Right lobe of liver (tissue), 6 donors: ENCODE measurements at regions not wholly inside any gene's neighbourhood (a gene's known extent, or its start where the extent isn't known, plus 50 kb on each side); places are given as distances from the start of the nearest gene placed in this dataset.

Experiments
- ATAC-seq, 4 donors: fragments of 200-7000 bp; cut with Tn5 transposase; one replicate each; pipeline ENCODE4 v1.9.1; 2020; ENCODE audit warnings: mild to moderate bottlenecking in 4 of 4, moderate library complexity in 4 of 4
- DNase-seq, 3 donors: peaks; one replicate each; pipeline ENCODE4 v3.0.0-alpha.2; 2020
- H3K27ac ChIP-seq, 3 donors: fragments of 200-600 bp; one replicate each; pipeline ENCODE4 v1.8.0; 2022
- H3K27me3 ChIP-seq, 2 donors: fragments of 200-600 bp; one replicate each; pipeline ENCODE4 v1.8.0; 2022
- H3K36me3 ChIP-seq, 4 donors: fragments of 200-600 bp; sonication (generic) in 1 of 4; one replicate each; pipeline versions ENCODE4 v1.5.1 to v1.8.0; 2017 to 2022; ENCODE audit warnings: control low read depth in 1 of 4
- H3K4me1 ChIP-seq, 4 donors: fragments of 200-600 bp; sonication (generic) in 1 of 4; one replicate each; pipeline versions ENCODE4 v1.5.1 to v1.8.0; 2017 to 2022; ENCODE audit warnings: control low read depth in 1 of 4
- H3K4me3 ChIP-seq, 3 donors: fragments of 200-600 bp; one replicate each; pipeline ENCODE4 v1.8.0; 2022
- H3K9me3 ChIP-seq, 4 donors: fragments of 200-600 bp; sonication (generic) in 1 of 4; one replicate each; pipeline versions ENCODE4 v1.5.1 to v1.8.0; 2017 to 2022; ENCODE audit warnings: control low read depth in 1 of 4
- CTCF ChIP-seq, 4 donors: fragments of 200-600 bp in 3 of 4; fragments of 450-650 bp in 1 of 4; IDR thresholded peaks; one replicate each; pipeline versions ENCODE4 v1.5.1 to v1.8.0; 2016 to 2022; ENCODE audit warnings: antibody characterized with exemption in 4 of 4, mild to moderate bottlenecking in 2 of 4
- POLR2A ChIP-seq: fragments of 450-650 bp; IDR thresholded peaks from one replicate; pipeline ENCODE4 v1.6.1; 2017; ENCODE audit warnings: antibody characterized with exemption, mild to moderate bottlenecking
- WGBS: methylation state at CpG from one replicate; pipeline ENCODE4 v1.1.6; 2018; ENCODE audit warnings: low coverage, low lambda C conversion rate; ENCODE audit not compliant: insufficient coverage; ENCODE audit errors: missing lambda C conversion rate; 5-methylcytosine and 5-hydroxymethylcytosine counted together
- intact Hi-C, 2 donors: fragments of 100-400 bp; cut with DNase I; formaldehyde crosslinking; loops; one replicate each; pipeline versions ENCODE4 v1.11.2 to v1.14.1; 2022
- donor health status: DM: no; HTN: yes; CAD: no.
- donor health status: DM: no; HTN: no; CAD: no.
- donor health status: DM: no; HTN: no; CAD: no.
- donor health status: DM: no; HTN: yes; CAD: no.
- donor health status: DM: no; HTN: yes; CAD: no.

GRCh38 chr6:140303218-140303949 is 928.9 kb upstream of the CITED2 start:
- ATAC-seq = no peak
- DNase-seq = no peak
- WGBS = 93% methylated on average over 6 of the region's 8 CpGs

GRCh38 chr6:140300331-140300730 is 925.9 kb upstream of the CITED2 start:
- intact Hi-C loops = no loop called here
- DNase-seq = no peak
- no peaks in the 10 kb centered on the region for H3K9me3 ChIP-seq
- no peaks in the 10 kb centered on the region for H3K4me1 ChIP-seq
- no peak overlapping the region for H3K4me3 ChIP-seq
- H3K36me3 ChIP-seq = no peaks in the 10 kb centered on the region
- WGBS = 86% methylated on average over 1 of the region's 1 CpG
- TF ChIP-seq POLR2A (no peak), CTCF (IDR thresholded peaks at IDR 0.05) (no peak)
- no peaks in the 10 kb centered on the region for H3K27me3 ChIP-seq
- no peak for ATAC-seq
- no peak overlapping the region for H3K27ac ChIP-seq

More at GRCh38 chr6:140303218-140303949, 928.9 kb upstream of the CITED2 start:
- Histone ChIP-seq H3K27ac (no peak overlapping the region), H3K4me1 (no peaks in the 10 kb centered on the region), H3K36me3 (no peaks in the 10 kb centered on the region), H3K4me3 (no peak overlapping the region), H3K9me3 (no peaks in the 10 kb centered on the region), H3K27me3 (no peaks in the 10 kb centered on the region)
- intact Hi-C loops = no loop called here
- no peak for TF ChIP-seq POLR2A
- no peak for TF ChIP-seq CTCF (IDR thresholded peaks at IDR 0.05)

- no peaks in the 10 kb centered on the region for H3K4me1 ChIP-seq
- H3K4me3 ChIP-seq = no peak overlapping the region
- ATAC-seq (no peak), DNase-seq (no peak)
- TF ChIP-seq CTCF (IDR thresholded peaks at IDR 0.05) = no peak
- no peak for TF ChIP-seq POLR2A
- no peak overlapping the region for H3K27ac ChIP-seq
- intact Hi-C loops = loop anchor here in 1 of 2 donors (10.0 kb wide), 1 partner anchor 46 kb away; no protein-coding TSS in a partner anchor
- H3K36me3 ChIP-seq = no peaks in the 10 kb centered on the region
- 69% methylated on average over 3 of the region's 3 CpGs for WGBS
- H3K27me3 ChIP-seq = no peaks in the 10 kb centered on the region
- no peaks in the 10 kb centered on the region for H3K9me3 ChIP-seq
Measured at GRCh38 chr6:140289186-140289585, 914.7 kb upstream of the CITED2 start.

- WGBS = 91% methylated on average over 1 of the region's 1 CpG
- Histone ChIP-seq H3K4me3 (no peak overlapping the region), H3K4me1 (no peaks in the 10 kb centered on the region), H3K27ac (no peak overlapping the region), H3K9me3 (no peaks in the 10 kb centered on the region), H3K27me3 (no peaks in the 10 kb centered on the region), H3K36me3 (no peaks in the 10 kb centered on the region)
- TF ChIP-seq CTCF (IDR thresholded peaks at IDR 0.05) (no peak), POLR2A (no peak)
- no peak for DNase-seq
- intact Hi-C loops = loop anchor here in 1 of 2 donors (10.0 kb wide), 1 partner anchor 49 kb away; no protein-coding TSS in a partner anchor
- ATAC-seq = no peak
Measured at GRCh38 chr6:140285998-140286690, 911.7 kb upstream of the CITED2 start.
